Stimulated activated CD8-positive, alpha-beta memory T cell treated with anti-CD3 and anti-CD28 coated beads, Interleukin-2, amount 100 ng/mL, for 48 hours (primary cell): ENCODE measurements at regions not wholly inside any gene's neighbourhood (a gene's known extent, or its start where the extent isn't known, plus 50 kb on each side); places are given as distances from the start of the nearest gene placed in this dataset.

ENCODE experiments used
- DNase-seq, 2 donors: peaks; one replicate each; pipeline ENCODE4 v3.0.0-alpha.2; 2020; ENCODE audit warnings: low read depth in 2 of 2

DNA sequence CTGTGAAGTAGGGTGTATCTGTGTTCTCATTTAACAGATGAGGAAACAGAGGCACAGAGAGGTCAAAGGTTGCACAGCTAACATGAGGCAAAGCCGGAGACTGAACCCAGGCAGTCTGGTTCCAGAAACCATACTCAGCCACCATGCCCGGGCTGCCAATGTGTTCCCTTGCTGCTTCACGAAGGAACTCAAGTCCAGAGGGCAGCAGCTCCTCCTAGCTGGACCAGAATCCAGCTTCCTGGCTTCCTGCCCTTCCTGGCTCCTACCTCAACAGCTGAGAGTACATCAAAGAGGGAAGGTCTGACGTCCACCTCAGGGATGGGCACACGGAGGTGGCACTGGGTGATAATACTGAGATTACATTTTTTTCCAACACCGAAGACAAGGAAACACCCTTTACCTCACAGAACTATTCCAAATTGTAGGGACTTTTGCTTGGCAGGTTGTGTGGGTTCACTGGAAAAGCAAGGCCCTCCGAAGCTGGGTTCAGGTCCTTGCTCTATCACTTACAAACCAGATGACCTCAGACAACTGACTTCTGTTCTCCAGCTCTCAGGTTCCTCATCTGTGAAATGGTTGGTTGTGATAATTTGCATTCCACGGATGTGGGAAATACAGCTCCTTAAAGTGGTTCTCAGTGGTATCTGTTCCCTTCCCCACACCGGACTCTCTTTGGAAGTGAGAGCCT is 154.1 kb upstream of the ZMIZ1 start:
- DNase-seq: no peak

DNA sequence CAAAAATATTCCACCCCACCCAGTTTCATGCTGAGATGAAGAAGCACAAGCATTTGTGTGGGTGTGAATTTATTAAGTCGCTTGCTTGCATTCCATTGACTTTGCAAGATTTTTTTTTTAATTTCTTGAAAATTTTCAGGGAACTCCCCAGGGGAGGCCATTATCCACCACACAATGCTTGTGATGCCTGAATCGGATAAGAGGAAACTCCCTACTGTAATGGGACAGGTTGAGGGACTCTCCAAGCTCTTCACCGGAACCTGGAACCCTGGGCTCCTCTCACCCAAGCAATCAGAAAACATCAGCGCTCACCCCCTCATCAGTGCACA is 153.6 kb upstream of the ZMIZ1 start:
- DNase-seq: no peak

DNA sequence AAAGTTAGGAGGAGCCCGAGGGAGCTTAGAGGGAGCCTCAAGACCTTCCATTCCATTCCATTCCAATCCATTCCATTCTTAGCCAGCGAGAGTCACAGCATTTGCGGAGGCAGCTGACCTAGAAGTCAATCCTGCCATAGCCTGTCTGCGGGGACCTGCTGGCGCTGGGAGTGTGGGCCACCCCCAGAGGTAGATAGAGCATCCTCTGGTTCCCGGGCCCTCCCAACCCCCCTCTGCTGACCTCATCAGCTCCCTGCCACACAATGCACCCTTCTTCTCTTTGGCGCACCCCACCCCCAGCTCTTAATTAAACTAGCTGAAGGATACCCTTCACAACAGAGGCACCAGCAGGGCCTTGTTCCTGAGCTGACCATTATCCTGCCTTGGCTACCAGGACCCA is 152.5 kb upstream of the ZMIZ1 start:
- DNase-seq: no peak

DNA sequence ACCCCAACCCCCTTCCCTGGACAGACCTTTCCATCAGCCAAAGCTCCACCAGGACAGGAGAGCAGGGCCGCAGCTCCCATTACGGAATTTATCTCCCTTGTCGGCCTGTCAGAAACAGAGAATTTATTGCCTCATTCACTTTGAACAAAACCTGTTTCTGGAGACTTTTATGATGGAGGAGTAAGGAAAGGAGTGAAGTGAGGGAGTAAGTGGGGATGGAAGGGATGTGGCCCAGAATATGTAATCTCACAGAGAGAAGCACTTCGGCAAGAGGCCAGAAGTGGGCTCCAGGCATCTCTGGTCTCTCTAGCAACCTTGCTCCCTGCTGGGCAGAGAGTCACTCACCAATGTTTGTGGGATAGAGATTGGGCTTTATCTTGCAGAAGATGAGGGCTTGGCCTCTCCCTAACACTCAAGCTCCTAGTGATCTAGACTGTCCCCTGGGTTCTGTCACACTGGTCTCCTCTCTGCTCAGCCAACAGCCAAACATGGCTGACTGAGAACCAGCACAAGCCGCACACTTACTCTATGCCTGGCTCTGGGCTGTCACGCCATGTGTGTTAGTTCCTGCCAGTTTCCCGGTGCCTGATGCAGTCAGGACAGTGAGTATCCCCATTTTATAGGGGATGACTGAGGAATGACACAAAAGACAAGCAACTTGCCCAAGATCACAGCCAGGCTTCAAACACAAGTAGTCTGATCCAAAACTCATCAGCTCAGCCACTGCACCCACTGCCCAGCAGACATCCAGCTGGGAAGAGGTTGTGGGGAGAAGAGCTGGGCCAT is 149.4 kb upstream of the ZMIZ1 start:
- no peak for DNase-seq

DNA sequence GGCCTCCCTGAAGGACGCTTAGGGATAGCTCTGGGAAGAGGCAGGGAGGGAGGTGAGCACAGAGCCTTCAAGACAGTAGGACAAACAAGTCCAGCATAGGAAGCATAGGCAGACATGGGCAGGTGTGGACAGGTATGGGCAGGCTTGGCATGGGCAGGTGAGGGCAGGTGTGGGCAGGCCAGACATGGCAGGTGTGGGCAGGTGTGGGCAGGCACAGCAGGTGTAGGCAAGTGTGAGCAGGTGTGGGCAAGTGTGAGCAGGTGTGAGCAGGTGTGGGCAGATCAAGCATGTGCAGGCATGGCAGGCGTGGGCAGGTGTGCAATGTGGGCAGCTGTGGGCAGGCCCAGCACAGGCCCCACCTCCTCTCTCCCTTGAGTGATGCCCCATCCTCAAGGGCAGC is 148.8 kb upstream of the ZMIZ1 start:
- no peak for DNase-seq

DNA sequence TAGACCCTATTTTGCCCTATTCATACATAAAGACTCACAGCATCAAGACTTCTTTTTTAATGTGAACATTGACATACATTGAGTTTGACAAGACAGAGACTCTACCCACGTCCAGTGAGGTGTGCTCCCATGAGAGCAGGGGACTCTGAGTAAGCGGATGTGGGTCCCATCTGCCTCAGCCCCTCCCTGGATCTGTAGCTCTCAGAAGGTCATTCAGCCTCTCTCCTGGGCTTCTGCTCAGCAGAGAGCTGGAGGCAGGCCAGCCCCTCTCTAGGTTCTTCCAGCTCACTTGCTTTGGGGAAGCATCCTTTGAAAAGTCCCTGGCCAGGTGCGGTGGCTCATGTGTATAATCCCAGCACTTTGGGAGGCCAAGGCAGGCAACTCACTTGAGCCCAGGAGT is 146.9 kb upstream of the ZMIZ1 start:
- no peak for DNase-seq

DNA sequence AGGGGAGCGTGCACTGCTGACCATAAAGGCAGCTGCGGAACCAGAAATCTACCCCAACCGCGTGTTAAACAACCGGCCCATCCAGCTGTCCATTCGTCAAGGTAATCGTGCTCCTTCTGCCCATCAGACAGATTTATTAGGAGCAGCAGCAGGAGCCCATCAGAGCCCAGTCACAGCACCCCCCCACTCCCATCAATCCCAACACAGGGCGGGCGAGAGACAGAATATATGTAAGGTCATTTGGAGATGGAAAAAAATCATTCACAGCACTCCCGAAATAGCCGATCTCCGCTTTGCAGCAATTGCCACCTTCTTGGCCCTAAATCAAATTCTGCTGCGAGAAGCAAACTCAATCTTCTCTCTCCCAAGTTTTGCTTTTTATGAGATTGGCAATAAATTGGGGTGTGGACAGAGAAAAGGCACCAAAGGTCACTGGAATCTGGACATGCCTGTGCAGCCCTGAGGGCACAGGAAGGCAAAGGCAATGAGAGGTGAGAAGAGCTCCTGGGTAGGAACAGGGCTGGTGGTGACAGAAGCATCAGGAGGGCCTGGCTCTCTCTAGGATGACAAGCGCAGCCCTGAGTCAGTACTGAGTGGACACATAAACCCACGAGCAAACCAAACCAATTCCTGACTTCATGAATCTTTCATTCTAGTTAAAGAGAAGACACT is 145.0 kb upstream of the ZMIZ1 start:
- DNase-seq: no peak

DNA sequence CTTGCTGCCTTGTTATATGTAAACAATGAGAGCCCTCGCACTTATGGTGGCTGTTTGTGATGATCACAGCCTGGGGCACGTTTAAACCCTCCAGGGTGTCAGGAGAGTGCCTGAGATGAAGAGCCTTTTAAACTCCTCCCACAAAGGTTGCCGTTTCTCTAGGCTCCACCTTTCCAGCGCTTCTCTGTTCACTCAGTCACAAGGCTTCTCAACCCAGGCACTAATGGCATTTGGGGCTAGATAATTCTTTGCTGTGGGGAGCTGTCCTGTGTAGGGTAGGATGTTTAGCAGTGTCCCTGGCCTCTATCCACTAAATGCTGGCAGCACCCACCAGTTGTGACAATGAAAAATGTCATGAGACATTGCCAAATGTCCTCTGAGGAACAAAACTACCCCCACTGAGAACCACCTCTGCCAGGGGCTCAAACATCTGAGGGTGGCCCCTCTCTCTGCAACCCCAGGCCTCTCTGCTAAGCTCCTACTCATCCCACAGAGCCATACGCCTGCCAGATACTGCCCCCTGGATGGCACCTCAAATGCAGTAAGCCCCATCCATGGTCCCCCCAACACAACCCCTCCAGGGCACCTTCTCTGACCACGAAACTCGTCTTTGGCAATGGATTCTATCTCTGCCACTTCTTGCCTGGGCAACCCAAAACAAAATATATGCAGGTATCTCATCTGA is 144.3 kb upstream of the ZMIZ1 start:
- no peak for DNase-seq

DNA sequence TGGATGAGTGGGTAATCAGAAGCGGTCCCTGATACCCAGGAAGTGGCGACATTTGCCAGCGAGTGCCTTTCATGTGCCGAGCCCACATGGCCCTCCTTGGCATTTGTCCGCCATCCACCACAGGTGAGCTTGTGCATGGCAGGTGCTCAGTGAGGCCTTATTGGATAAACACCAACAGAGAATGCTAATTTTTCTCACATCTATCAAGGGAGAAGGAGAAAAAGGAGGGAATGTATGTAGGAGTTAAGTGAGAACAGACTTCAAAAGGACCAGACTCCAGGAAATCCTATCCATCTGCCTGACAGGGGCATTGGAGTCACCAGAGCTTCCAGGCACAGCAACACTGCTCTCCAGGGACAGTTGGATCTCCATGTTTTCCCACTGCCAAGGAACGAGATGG is 143.5 kb upstream of the ZMIZ1 start:
- DNase-seq: no peak

DNA sequence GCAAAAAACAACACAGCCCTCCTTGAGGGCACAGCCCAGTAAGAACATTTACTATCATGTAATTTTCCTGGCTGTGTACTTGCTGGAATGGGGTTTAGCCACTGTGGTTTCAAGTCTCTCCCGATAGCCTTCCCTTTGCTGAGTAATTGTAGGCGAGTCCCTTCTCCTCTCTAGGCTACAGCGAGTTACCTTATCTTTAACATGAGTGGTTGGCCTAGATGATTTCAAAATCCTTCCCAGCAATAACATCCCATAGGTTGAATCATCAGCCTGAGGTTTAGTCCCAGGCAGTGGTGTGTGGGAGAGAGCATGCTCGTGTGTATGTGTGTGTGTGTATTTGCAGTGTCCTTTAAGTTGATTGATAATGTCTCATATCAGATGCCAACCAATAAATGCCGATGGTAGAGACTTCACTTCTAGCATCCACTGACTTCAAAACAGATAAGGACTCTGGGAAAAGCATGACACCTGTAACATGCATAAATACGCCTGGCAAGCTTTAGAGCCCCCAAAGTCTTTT is 142.9 kb upstream of the ZMIZ1 start:
- no peak for DNase-seq

DNA sequence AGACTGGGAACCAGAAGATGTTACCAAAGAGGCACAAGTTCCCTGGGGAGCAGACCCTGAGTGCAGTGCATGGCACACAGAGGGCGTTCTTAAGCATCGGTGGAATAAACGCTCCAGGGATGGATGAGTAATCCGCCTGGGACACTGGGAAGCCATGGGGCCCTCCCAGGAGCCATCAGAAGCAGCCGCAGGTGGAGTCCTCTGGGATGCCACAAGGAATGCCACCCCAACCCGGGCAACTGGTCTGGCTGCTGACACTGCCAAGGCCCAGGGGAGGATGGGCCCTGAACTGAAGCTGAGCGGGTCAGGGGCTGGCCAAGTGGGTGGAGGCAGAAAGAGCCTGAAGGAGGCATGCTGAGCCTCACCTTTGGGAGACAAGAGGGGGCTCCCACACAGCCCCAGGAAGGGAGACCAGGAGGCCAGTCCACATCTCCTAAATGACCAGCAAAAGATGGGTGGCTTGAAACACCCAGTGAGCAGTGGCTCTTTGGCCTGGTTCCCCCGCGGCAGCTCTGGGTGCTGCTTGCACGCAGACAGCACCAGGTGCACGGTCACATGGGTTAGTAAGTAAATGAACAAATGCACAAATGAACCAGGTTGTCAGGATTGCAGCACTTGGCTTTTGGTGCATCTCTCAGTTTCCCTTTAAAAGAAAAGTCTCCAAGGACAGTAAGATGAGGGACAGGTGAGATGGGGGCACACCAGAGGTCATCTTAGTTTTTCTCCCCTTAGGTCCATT is 141.3 kb upstream of the ZMIZ1 start:
- no peak for DNase-seq

DNA sequence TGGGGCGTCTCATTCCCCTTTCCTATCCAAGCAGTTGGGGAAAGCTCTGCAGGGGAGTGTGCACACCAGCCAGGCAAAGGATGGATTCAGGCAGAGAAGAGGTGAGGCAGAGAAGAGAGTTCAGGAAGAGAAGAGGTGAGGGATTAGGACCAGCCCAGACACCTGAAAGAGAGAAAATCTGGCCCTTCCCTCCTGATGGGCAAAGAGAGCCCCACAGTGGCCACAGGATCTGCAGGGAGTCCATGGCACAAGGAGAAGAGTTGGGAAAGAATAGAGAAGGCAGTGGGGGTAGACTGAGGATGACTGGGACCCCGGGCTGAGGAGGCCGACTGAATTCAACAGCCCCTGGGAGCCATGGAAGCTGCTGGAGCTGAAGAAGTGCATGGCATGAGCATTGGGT is 140.4 kb upstream of the ZMIZ1 start:
- no peak for DNase-seq

DNA sequence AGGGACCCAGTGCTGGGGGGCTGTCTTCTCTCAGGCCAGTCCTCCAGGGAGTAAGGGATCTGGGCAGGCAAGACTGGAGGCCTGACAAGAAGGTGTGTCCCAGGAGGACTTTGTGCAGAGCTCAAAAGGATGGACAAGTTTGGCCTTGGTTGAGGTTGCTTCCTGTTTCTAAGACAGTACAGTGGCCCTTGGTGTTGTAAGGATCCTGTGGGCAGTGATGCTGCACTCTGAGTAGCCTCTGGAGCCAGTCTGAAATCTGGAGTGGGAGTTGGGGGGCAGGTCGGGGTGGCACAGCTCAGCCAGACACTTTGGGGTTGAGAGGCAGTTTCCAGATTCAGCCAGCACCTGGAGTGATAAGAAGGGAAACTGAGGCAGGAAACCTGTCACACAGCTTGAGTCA is 139.2 kb upstream of the ZMIZ1 start:
- no peak for DNase-seq

DNA sequence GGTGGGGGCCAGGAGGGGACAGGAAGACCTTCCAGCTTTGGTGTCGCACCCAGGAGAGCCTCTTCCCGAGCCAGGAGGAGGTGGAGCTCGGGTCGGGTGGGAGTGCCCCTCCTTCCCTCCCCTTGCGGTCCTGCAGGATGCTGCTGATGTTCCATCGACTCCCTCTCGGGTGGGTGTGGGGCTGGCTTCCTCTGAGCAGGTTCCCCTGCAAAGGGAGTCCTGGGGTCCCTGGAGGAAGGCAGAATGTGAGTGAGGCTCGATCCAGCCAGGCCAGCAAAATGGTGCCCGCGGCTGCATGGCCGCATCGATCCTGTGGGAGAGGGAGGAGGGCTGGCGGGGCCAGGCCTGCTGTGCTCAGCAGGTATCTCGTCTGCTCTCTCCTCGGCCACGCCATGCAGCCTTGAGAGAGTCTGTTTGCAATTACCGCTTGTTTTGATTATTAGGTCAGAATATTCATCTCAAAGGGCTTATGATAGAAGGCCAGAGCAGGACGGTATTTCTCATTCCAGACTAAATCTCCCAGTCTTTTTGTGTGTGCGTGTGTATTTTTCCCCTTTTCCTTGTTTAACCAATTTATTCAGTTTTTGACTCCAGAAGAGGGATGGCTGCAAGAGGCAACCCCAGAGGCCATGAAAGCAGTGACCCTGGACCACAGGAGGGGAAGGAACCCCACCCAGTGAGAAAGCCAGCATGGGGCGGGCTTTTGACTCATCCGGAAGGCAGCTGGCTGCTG is 137.3 kb upstream of the ZMIZ1 start:
- DNase-seq: no peak

DNA sequence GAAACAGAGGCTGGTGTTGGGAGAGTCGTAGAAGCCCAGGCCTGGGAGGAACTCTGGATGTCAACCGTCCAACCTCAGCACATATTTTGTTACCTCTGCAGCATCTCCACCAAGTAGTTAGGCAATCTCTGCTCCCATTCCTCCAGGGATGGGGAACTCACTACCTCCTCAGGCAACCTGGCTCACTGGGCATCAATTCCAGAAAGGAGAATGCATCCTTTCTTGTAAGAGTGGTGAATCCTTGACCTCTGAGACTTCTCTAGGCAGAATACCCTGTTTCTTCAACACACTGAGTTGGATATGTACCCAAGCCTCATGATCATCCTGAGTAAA is 136.7 kb upstream of the ZMIZ1 start:
- DNase-seq: no peak

DNA sequence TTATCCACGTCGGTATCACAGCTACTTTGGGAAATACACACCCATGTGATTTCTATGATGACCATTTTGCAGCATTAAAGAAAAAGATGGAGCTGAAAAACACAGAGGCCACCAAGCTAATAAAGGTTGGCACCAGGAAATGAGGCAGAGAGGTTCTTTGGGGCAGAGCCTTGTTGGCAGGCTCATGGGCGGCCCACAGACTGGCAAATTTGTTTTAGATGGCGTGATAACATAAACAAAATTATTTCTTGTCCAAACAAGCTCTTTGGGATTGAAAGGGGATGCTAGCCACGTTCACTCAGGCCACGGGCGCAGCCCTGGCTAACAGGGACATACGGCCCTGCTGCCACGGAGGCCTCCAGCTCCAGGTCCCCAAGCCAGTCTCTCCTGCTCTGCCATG is 135.9 kb upstream of the ZMIZ1 start:
- DNase-seq: no peak

DNA sequence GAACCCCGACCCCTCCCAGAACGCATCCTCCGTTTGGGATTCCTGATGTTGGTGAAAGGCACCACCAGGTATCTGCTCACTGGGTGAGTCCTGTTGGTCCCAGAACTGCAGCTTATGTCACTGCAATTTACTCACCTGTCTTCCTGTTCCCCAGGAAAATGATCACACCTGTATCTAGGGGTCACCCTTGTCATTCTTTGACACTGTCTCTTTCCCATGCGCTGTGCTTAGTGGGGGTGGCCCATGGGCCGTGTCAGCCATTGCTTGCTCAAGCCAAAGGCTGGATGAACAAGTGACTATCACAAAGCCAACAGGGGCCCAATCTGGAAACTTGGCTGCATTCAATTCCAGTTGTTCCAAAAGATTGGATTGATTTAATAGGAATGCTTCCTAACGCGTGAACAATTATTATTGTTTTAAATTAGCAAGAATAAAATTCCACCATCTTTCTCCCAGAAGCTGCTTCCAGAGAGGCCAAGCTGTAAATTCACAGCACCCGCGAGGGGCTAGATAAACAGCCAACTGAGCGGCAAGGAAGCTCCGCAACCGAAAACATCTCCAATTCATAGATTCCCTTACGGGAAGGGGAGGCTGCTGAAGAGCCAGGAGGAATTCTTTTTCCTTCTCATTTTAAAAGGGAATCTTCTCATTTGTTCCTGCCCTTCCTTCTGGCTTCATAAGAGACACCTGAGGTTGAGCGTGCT is 134.8 kb upstream of the ZMIZ1 start:
- no peak for DNase-seq

DNA sequence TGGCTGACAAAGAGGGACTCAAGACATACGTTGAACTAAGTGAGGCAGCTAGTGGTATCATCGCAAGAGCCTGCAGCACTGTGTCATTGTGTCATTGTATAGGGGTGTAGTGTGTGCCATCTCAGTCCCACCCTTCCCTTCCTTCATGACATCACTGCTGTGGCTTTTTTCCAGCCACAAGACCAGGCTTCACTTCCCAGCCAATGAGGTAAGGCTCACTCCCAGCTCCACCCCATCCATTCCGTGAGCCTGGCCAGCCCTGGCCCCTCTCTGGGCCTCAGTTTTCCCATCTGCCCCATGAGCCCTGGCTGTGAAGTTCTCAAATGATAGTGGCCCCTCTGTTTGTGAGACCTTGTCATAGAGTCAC is 134.3 kb upstream of the ZMIZ1 start:
- DNase-seq: no peak

DNA sequence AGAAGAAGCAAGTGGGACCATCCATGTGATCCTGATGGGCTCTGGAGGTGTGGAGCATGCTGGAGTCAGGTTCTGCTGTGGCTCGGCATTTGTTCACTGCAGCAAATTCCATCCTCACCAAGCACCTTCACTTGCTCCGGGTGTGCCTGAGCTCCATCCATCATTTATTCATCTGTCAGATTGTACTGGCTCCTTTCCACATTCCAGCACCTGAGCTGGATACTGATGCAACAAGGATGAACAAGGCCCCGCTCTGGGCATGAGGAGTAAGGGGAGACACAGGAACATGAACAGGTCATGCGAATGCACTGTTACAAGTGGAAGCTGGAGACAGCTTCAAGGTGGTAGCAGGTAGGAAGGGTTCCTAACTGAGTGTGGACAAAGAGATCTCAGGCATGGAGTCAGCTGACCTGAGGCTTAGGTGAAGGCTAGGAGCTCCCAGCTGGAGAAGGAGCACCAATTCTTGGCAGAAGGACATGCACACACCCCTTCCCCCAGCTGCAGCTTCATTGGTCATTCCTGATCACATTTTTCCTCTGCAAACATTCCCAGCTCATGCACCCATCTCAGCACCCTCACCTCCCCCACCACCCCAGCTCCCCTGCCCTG is 133.7 kb upstream of the ZMIZ1 start:
- no peak for DNase-seq
